ENCODE measurements at regions not wholly inside any gene's neighbourhood (a gene's known extent, or its start where the extent isn't known, plus 50 kb on each side); places are given as distances from the start of the nearest gene placed in this dataset.

DNA sequence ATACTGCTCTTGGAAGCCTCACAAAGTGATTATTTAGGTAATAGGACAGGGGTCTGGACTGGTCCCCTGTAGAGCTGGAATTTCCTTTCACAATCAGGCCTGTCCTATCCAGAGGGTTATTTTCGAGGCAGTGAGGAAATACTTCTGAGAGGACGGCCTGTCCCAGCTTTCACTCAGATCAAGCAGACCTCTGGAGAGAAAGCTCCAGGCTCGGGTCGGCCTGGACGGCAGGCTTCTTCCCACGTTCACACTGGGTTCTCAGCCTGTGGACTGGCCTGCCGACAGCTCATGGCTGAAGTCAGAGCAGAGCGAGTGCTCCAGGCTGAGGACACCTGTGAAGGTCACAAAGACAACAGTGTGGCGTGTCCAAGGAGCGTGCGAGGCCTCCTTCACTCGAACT, 405.3 kb downstream of the VPS13C start:
- no peaks in the 10 kb centered on the region for H3K9me3 ChIP-seq (ENCODE audit: control insufficient read depth, insufficient read depth, low read length)
- H3K27me3 ChIP-seq (ENCODE audit: control insufficient read depth, insufficient read depth, low read length): no peaks in the 10 kb centered on the region
- no peak overlapping the region for H3K4me3 ChIP-seq (ENCODE audit: low read depth, low read length)
- ChIA-PET CTCF (no interaction called here), POLR2A (no interaction called here)
- DNase-seq (ENCODE audit: low read depth, low spot score): no peak
- TF ChIP-seq CTCF (IDR thresholded peaks at IDR 0.05; ENCODE audit: low read depth, low read length): no peak
- no peak overlapping the region for H3K27ac ChIP-seq (ENCODE audit: low read depth, low read length)

DNA sequence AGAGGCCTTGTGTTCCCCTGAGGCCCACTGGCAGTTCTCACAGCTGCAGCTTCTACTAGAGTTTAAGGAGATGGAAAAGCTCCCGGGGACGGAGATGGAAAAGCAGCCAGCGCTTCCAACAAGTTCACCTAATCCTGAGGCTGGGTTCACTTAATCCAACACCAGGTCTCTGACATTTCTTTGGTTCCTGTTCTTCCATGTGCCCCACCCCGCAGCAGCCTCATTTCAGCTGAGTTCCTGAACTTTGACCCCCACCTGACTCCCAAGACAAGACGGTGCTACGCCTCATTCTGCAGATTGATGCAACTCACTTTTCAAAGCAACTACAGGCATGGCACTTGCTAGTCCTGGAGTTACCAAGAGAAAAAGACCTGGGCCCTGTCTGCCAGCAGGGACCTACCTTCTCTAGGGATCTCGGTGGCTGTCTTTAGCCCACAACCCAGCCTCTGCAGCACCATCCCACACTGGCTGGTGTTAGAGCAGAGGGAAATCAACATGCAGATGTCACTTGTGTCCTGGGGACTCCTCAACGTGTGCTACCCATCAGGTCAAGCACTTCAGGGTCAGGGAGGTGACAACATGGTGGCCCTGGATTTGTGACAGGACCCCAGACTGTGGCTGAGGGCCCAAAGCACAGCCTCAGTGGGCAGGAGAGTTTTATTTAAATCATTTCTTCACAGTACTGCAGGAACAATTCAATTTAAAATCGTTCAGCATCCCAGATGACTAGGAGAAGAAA, 406.1 kb downstream of the VPS13C start:
- Histone ChIP-seq H3K9me3 (ENCODE audit: control insufficient read depth, insufficient read depth, low read length) (no peaks in the 10 kb centered on the region), H3K27ac (ENCODE audit: low read depth, low read length) (no peak overlapping the region), H3K4me3 (ENCODE audit: low read depth, low read length) (no peak overlapping the region), H3K27me3 (ENCODE audit: control insufficient read depth, insufficient read depth, low read length) (no peaks in the 10 kb centered on the region)
- TF ChIP-seq CTCF (IDR thresholded peaks at IDR 0.05; ENCODE audit: low read depth, low read length): no peak
- no peak for DNase-seq (ENCODE audit: low read depth, low spot score)
- POLR2A ChIA-PET: no interaction called here
- CTCF ChIA-PET: no interaction called here

DNA sequence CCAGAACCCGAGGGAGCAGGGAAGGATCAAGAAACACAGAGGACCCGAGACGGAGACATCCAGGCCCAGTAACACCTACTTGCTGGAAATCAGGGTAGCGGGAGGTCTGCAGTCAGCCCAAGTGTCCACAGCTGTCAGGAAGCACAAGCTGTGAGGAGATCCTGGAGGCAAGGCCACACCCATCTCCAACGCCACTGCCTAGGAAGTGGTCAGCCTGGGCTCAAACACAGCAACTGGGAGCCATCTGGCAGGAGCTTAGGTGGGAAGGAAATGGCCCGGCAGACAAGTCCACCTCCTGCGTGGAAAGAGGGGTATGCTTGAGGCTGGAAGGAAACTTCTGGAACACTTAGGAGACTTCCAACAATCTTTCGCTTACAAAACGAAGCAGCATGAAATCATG, 407.1 kb downstream of the VPS13C start:
- Histone ChIP-seq H3K9me3 (ENCODE audit: control insufficient read depth, insufficient read depth, low read length) (no peaks in the 10 kb centered on the region), H3K27me3 (ENCODE audit: control insufficient read depth, insufficient read depth, low read length) (no peaks in the 10 kb centered on the region), H3K4me3 (ENCODE audit: low read depth, low read length) (no peak overlapping the region), H3K27ac (ENCODE audit: low read depth, low read length) (no peak overlapping the region)
- TF ChIP-seq CTCF (IDR thresholded peaks at IDR 0.05; ENCODE audit: low read depth, low read length): no peak
- ChIA-PET POLR2A (no interaction called here), CTCF (interaction anchor here (1.3 kb wide), 1 partner anchor 181 kb away, joined by 3 read pairs; no protein-coding TSS in a partner anchor)
- no peak for DNase-seq (ENCODE audit: low read depth, low spot score)

GRCh38 chr15:61651267-61651666, 409.0 kb downstream of the VPS13C start:
- CTCF ChIA-PET: no interaction called here
- DNase-seq (ENCODE audit: low read depth, low spot score): no peak
- no peak for TF ChIP-seq CTCF (IDR thresholded peaks at IDR 0.05; ENCODE audit: low read depth, low read length)
- no peaks in the 10 kb centered on the region for H3K9me3 ChIP-seq (ENCODE audit: control insufficient read depth, insufficient read depth, low read length)
- POLR2A ChIA-PET: no interaction called here
- H3K4me3 ChIP-seq (ENCODE audit: low read depth, low read length): no peak overlapping the region
- no peaks in the 10 kb centered on the region for H3K27me3 ChIP-seq (ENCODE audit: control insufficient read depth, insufficient read depth, low read length)
- no peak overlapping the region for H3K27ac ChIP-seq (ENCODE audit: low read depth, low read length)

GRCh38 chr15:61649046-61649445, 411.2 kb downstream of the VPS13C start:
- H3K9me3 ChIP-seq (ENCODE audit: control insufficient read depth, insufficient read depth, low read length): no peaks in the 10 kb centered on the region
- DNase-seq (ENCODE audit: low read depth, low spot score): no peak
- H3K27me3 ChIP-seq (ENCODE audit: control insufficient read depth, insufficient read depth, low read length): no peaks in the 10 kb centered on the region
- CTCF ChIA-PET: no interaction called here
- no peak for TF ChIP-seq CTCF (IDR thresholded peaks at IDR 0.05; ENCODE audit: low read depth, low read length)
- no peak overlapping the region for H3K27ac ChIP-seq (ENCODE audit: low read depth, low read length)
- POLR2A ChIA-PET: no interaction called here
- H3K4me3 ChIP-seq (ENCODE audit: low read depth, low read length): no peak overlapping the region

Data from AG04450 (cell line).